ENCODE measurements at regions not wholly inside any gene's neighbourhood (a gene's known extent, or its start where the extent isn't known, plus 50 kb on each side); places are given as distances from the start of the nearest gene placed in this dataset.

DNA sequence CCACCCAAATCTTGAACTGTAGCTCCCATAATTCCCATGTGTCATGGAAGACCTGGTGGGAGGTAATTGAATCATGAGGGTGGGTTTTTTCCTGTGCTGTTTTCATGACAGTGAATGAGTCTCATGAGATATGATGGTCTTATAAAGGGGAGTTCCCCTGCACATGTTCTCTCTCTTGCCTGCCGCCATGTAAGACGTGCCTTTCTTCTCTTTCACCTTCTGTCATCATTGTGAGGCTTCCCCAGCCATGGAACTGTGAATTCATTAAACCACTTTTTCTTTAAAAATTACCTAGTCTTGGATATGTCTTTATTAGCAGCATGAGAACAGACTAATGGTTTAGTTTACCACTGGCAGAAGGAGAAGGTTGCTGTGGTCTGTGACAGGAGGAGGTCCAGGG is 111.5 kb upstream of the RAB18 start:
- intact Hi-C loops (cut with DNase I; ENCODE audit: low total_unique reads): no loop called here
- no peak for DNase-seq
- no peaks in the 10 kb centered on the region for H3K9me3 ChIP-seq
- 90 to 97% methylated on average over 2 of the region's 2 CpGs for WGBS, 2 donors
- no peak for TF ChIP-seq POLR2A (IDR thresholded peaks at IDR 0.05)
- TF ChIP-seq, protein P1, sequence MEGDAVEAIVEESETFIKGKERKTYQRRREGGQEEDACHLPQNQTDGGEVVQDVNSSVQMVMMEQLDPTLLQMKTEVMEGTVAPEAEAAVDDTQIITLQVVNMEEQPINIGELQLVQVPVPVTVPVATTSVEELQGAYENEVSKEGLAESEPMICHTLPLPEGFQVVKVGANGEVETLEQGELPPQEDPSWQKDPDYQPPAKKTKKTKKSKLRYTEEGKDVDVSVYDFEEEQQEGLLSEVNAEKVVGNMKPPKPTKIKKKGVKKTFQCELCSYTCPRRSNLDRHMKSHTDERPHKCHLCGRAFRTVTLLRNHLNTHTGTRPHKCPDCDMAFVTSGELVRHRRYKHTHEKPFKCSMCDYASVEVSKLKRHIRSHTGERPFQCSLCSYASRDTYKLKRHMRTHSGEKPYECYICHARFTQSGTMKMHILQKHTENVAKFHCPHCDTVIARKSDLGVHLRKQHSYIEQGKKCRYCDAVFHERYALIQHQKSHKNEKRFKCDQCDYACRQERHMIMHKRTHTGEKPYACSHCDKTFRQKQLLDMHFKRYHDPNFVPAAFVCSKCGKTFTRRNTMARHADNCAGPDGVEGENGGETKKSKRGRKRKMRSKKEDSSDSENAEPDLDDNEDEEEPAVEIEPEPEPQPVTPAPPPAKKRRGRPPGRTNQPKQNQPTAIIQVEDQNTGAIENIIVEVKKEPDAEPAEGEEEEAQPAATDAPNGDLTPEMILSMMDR (IDR thresholded peaks at IDR 0.05): no peak
- H3K4me1 ChIP-seq: no peaks in the 10 kb centered on the region
- H3K36me3 ChIP-seq (ENCODE audit: low read depth, missing control alignments): no peaks in the 10 kb centered on the region
- no peak overlapping the region for H3K4me3 ChIP-seq
- H3K27ac ChIP-seq: no peak overlapping the region
- no peaks in the 10 kb centered on the region for H3K27me3 ChIP-seq

DNA sequence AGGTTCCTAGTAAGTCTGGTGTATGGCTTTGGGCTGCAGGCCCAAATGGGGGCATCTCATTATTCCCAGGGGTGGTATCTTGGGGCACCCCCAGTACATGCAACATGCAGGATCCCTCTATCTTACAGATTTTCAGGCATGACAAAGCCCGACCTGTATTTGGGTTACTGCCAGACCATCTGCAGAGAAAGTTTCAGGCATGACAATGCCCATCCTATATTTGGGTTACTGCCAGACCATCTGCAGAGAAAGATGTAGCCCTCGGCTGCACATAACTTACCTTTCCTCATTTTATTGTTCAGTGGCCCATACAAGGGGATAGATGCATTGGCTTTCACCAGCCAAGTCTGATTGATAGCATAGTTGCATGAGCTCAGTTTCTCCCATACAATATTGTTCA is 112.2 kb upstream of the RAB18 start:
- WGBS, 2 donors: 81 to 90% methylated on average over 2 of the region's 2 CpGs
- H3K9me3 ChIP-seq: no peaks in the 10 kb centered on the region
- intact Hi-C loops (cut with DNase I; ENCODE audit: low total_unique reads): no loop called here
- no peak for TF ChIP-seq POLR2A (IDR thresholded peaks at IDR 0.05)
- TF ChIP-seq, protein P1 (IDR thresholded peaks at IDR 0.05): no peak
- no peaks in the 10 kb centered on the region for H3K4me1 ChIP-seq
- H3K27me3 ChIP-seq: no peaks in the 10 kb centered on the region
- no peak overlapping the region for H3K27ac ChIP-seq
- no peaks in the 10 kb centered on the region for H3K36me3 ChIP-seq (ENCODE audit: low read depth, missing control alignments)
- H3K4me3 ChIP-seq: no peak overlapping the region
- no peak for DNase-seq

DNA sequence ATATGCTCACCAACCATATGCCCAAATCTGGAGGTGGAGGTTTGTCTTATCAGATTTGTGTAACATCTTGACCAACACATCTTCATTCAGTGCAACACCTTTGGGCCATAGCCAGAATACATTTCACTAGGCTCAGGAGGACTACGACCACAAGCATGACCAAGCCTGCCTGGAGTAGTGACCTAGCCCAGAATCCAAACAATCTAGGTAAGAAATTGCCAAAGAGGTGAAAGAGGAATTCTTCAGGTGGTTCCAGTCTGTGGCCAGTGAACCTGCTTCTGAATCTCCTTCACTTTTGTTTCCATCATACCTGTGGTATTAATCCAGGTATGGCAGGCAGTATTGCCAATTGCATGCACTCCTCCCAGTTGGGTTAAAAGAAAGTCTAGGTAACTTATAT is 112.8 kb upstream of the RAB18 start:
- intact Hi-C loops (cut with DNase I; ENCODE audit: low total_unique reads): no loop called here
- WGBS, 2 donors: 83 to 100% methylated on average over 1 of the region's 1 CpG
- DNase-seq: no peak
- no peaks in the 10 kb centered on the region for H3K36me3 ChIP-seq (ENCODE audit: low read depth, missing control alignments)
- no peaks in the 10 kb centered on the region for H3K9me3 ChIP-seq
- H3K4me1 ChIP-seq: no peaks in the 10 kb centered on the region
- TF ChIP-seq, protein P1 (IDR thresholded peaks at IDR 0.05): no peak
- TF ChIP-seq POLR2A (IDR thresholded peaks at IDR 0.05): no peak
- no peak overlapping the region for H3K4me3 ChIP-seq
- H3K27me3 ChIP-seq: no peaks in the 10 kb centered on the region
- no peak overlapping the region for H3K27ac ChIP-seq

DNA sequence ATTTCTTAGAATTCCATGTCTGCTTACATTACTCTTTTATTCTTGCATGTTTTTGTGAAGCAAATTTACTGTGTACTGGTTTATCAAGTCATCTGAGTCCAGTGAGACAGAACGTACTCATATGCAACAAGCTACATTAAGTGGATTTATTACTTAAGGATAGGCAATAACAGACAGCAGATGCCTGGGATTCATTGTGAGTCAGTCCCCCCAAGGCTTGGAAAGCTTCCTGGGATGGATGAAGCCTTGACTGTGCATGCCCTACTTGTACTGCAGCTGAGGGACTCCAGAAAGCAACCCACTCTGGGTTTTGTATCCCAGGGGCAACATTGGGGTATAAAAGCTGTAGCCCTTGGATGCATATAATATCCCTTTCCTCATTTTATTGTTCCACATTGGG is 113.4 kb upstream of the RAB18 start:
- intact Hi-C loops (cut with DNase I; ENCODE audit: low total_unique reads): no loop called here

More for the DNA sequence above, 113.4 kb upstream of the RAB18 start:
- DNase-seq: no peak
- Histone ChIP-seq H3K9me3 (no peaks in the 10 kb centered on the region), H3K27me3 (no peaks in the 10 kb centered on the region), H3K36me3 (ENCODE audit: low read depth, missing control alignments) (no peaks in the 10 kb centered on the region), H3K27ac (no peak overlapping the region), H3K4me3 (no peak overlapping the region), H3K4me1 (no peaks in the 10 kb centered on the region)
- TF ChIP-seq, protein P1 (IDR thresholded peaks at IDR 0.05): no peak
- no peak for TF ChIP-seq POLR2A (IDR thresholded peaks at IDR 0.05)
- 74 to 76% methylated on average over 1 of the region's 1 CpG for WGBS, 2 donors
